ENCODE measurements at regions not wholly inside any gene's neighbourhood (a gene's known extent, or its start where the extent isn't known, plus 50 kb on each side); places are given as distances from the start of the nearest gene placed in this dataset.
A peak's percentile ranks its signal among the peaks of the same experiment; 100 is the strongest.

- Histone ChIP-seq H3K9me3 (ENCODE audit: control insufficient read depth, insufficient read depth, low read length) (no peaks in the 10 kb centered on the region), H3K36me3 (ENCODE audit: insufficient read depth, low read length) (no peaks in the 10 kb centered on the region), H3K9ac (ENCODE audit: low read depth, low read length) (peak overlapping the region; percentile 42; the same call in 1 of the 2 replicates), H3K4me1 (ENCODE audit: insufficient read depth, low read length) (no peaks in the 10 kb centered on the region)
These were observed 77.8 kb upstream of the PHACTR3 start for GRCh38 chr20:59526242-59527225.

GRCh38 chr20:59530782-59531181, 73.6 kb upstream of the PHACTR3 start:
- no peak overlapping the region for H3K9ac ChIP-seq (ENCODE audit: low read depth, low read length)
- no peaks in the 10 kb centered on the region for H3K9me3 ChIP-seq (ENCODE audit: control insufficient read depth, insufficient read depth, low read length)

DNA sequence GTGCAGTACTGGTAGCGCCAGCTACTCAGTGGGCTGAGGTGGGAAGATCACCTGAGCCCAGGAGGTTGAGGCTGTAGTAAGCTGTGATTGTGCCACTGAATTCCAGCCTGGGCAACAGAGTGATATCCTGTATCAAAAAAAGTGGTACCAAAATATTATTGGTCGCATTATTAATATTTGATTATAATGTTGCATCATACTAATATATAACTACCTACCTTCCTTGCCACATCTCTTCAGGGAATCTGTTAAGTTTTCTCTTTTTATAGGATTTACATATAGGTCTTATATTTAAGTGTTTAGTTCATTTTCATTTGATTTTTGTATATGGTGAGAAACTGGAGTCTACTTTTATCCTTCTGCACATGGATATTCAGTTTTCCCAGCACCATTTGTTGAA, 66.3 kb upstream of the PHACTR3 start:
- Histone ChIP-seq H3K36me3 (ENCODE audit: insufficient read depth, low read length) (no peaks in the 10 kb centered on the region), H3K4me1 (ENCODE audit: insufficient read depth, low read length) (no peaks in the 10 kb centered on the region), H3K9me3 (ENCODE audit: control insufficient read depth, insufficient read depth, low read length) (no peaks in the 10 kb centered on the region; the same call in 1 of the 2 replicates), H3K9ac (ENCODE audit: low read depth, low read length) (no peak overlapping the region)

More at GRCh38 chr20:59530782-59531181, 73.6 kb upstream of the PHACTR3 start:
- no peaks in the 10 kb centered on the region for H3K36me3 ChIP-seq (ENCODE audit: insufficient read depth, low read length)
- H3K4me1 ChIP-seq (ENCODE audit: insufficient read depth, low read length), result no peaks in the 10 kb centered on the region

- Histone ChIP-seq H3K4me1 (ENCODE audit: insufficient read depth, low read length) (no peaks in the 10 kb centered on the region), H3K9me3 (ENCODE audit: control insufficient read depth, insufficient read depth, low read length) (no peaks in the 10 kb centered on the region), H3K9ac (ENCODE audit: low read depth, low read length) (no peak overlapping the region), H3K36me3 (ENCODE audit: insufficient read depth, low read length) (no peaks in the 10 kb centered on the region)
These were observed 56.7 kb upstream of the PHACTR3 start for GRCh38 chr20:59547596-59547995.
